GM23338 (cell line): ENCODE measurements at regions not wholly inside any gene's neighbourhood (a gene's known extent, or its start where the extent isn't known, plus 50 kb on each side); places are given as distances from the start of the nearest gene placed in this dataset.

Experiments used
- CREB1 ChIP-seq: fragments of 250-450 bp; sonication (Bioruptor Pico); IDR thresholded peaks from 2 replicates; pipeline ENCODE4 v1.5.0; 2020; ENCODE audit warnings: low read depth, mild to moderate bottlenecking, moderate library complexity
- EZH2 ChIP-seq: fragments of 200-600 bp; sonication (generic); IDR thresholded peaks from one replicate; pipeline ENCODE4 v1.8.0; 2017; ENCODE audit warnings: antibody characterized with exemption, mild to moderate bottlenecking, low read depth; ENCODE audit not compliant: unreplicated experiment
- JUNB ChIP-seq: IDR thresholded peaks from one replicate; pipeline ENCODE4 v1.6.1; 2016; ENCODE audit warnings: antibody characterized with exemption; ENCODE audit not compliant: unreplicated experiment
- TF ChIP-seq, protein P1 (sequence below): IDR thresholded peaks from one replicate; pipeline ENCODE4 v1.6.1; 2018; ENCODE audit warnings: antibody characterized with exemption; ENCODE audit not compliant: unreplicated experiment
- TF ChIP-seq, protein P2 (sequence below), 2 experiments: fragments of 200-600 bp in 1 of 2; sonication (generic) in 1 of 2; conservative IDR thresholded peaks; 2 replicates each; pipeline versions ENCODE4 v1.5.1 to v1.6.1; 2016 to 2017; ENCODE audit warnings: antibody characterized with exemption in 2 of 2, low read depth in 2 of 2, mild to moderate bottlenecking in 2 of 2, moderate library complexity in 1 of 2
- TF ChIP-seq, protein P3 (sequence below): fragments of 250-450 bp; sonication (Bioruptor Pico); IDR thresholded peaks from 2 replicates; pipeline ENCODE4 v1.5.0; 2020; ENCODE audit warnings: mild to moderate bottlenecking, moderate library complexity

DNA sequence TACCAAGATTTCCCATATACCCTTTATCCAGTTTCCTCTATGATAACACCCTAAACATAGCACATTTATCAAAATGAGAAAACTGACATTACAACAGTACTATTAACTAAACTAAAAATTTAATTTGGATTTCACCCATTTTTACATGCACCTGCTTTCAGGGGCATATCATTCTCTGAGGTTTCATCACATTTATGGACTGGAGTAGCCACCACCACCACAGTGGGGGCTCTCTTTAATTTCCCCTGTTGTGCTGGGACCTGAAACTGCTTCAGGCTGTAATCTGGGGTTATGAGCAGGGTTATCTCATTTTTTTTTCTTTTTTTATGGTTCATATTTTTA lies 637.9 kb upstream of the DPP6 start:
- TF ChIP-seq EZH2 (no peak), CREB1 (no peak), JUNB (no peak)
- TF ChIP-seq, protein P1, sequence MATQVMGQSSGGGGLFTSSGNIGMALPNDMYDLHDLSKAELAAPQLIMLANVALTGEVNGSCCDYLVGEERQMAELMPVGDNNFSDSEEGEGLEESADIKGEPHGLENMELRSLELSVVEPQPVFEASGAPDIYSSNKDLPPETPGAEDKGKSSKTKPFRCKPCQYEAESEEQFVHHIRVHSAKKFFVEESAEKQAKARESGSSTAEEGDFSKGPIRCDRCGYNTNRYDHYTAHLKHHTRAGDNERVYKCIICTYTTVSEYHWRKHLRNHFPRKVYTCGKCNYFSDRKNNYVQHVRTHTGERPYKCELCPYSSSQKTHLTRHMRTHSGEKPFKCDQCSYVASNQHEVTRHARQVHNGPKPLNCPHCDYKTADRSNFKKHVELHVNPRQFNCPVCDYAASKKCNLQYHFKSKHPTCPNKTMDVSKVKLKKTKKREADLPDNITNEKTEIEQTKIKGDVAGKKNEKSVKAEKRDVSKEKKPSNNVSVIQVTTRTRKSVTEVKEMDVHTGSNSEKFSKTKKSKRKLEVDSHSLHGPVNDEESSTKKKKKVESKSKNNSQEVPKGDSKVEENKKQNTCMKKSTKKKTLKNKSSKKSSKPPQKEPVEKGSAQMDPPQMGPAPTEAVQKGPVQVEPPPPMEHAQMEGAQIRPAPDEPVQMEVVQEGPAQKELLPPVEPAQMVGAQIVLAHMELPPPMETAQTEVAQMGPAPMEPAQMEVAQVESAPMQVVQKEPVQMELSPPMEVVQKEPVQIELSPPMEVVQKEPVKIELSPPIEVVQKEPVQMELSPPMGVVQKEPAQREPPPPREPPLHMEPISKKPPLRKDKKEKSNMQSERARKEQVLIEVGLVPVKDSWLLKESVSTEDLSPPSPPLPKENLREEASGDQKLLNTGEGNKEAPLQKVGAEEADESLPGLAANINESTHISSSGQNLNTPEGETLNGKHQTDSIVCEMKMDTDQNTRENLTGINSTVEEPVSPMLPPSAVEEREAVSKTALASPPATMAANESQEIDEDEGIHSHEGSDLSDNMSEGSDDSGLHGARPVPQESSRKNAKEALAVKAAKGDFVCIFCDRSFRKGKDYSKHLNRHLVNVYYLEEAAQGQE, result no peak
- TF ChIP-seq, protein P2, sequence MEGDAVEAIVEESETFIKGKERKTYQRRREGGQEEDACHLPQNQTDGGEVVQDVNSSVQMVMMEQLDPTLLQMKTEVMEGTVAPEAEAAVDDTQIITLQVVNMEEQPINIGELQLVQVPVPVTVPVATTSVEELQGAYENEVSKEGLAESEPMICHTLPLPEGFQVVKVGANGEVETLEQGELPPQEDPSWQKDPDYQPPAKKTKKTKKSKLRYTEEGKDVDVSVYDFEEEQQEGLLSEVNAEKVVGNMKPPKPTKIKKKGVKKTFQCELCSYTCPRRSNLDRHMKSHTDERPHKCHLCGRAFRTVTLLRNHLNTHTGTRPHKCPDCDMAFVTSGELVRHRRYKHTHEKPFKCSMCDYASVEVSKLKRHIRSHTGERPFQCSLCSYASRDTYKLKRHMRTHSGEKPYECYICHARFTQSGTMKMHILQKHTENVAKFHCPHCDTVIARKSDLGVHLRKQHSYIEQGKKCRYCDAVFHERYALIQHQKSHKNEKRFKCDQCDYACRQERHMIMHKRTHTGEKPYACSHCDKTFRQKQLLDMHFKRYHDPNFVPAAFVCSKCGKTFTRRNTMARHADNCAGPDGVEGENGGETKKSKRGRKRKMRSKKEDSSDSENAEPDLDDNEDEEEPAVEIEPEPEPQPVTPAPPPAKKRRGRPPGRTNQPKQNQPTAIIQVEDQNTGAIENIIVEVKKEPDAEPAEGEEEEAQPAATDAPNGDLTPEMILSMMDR (conservative IDR thresholded peaks at IDR 0.05; ENCODE audit: low read depth in 2 of 2), result no peak
- TF ChIP-seq, protein P3, sequence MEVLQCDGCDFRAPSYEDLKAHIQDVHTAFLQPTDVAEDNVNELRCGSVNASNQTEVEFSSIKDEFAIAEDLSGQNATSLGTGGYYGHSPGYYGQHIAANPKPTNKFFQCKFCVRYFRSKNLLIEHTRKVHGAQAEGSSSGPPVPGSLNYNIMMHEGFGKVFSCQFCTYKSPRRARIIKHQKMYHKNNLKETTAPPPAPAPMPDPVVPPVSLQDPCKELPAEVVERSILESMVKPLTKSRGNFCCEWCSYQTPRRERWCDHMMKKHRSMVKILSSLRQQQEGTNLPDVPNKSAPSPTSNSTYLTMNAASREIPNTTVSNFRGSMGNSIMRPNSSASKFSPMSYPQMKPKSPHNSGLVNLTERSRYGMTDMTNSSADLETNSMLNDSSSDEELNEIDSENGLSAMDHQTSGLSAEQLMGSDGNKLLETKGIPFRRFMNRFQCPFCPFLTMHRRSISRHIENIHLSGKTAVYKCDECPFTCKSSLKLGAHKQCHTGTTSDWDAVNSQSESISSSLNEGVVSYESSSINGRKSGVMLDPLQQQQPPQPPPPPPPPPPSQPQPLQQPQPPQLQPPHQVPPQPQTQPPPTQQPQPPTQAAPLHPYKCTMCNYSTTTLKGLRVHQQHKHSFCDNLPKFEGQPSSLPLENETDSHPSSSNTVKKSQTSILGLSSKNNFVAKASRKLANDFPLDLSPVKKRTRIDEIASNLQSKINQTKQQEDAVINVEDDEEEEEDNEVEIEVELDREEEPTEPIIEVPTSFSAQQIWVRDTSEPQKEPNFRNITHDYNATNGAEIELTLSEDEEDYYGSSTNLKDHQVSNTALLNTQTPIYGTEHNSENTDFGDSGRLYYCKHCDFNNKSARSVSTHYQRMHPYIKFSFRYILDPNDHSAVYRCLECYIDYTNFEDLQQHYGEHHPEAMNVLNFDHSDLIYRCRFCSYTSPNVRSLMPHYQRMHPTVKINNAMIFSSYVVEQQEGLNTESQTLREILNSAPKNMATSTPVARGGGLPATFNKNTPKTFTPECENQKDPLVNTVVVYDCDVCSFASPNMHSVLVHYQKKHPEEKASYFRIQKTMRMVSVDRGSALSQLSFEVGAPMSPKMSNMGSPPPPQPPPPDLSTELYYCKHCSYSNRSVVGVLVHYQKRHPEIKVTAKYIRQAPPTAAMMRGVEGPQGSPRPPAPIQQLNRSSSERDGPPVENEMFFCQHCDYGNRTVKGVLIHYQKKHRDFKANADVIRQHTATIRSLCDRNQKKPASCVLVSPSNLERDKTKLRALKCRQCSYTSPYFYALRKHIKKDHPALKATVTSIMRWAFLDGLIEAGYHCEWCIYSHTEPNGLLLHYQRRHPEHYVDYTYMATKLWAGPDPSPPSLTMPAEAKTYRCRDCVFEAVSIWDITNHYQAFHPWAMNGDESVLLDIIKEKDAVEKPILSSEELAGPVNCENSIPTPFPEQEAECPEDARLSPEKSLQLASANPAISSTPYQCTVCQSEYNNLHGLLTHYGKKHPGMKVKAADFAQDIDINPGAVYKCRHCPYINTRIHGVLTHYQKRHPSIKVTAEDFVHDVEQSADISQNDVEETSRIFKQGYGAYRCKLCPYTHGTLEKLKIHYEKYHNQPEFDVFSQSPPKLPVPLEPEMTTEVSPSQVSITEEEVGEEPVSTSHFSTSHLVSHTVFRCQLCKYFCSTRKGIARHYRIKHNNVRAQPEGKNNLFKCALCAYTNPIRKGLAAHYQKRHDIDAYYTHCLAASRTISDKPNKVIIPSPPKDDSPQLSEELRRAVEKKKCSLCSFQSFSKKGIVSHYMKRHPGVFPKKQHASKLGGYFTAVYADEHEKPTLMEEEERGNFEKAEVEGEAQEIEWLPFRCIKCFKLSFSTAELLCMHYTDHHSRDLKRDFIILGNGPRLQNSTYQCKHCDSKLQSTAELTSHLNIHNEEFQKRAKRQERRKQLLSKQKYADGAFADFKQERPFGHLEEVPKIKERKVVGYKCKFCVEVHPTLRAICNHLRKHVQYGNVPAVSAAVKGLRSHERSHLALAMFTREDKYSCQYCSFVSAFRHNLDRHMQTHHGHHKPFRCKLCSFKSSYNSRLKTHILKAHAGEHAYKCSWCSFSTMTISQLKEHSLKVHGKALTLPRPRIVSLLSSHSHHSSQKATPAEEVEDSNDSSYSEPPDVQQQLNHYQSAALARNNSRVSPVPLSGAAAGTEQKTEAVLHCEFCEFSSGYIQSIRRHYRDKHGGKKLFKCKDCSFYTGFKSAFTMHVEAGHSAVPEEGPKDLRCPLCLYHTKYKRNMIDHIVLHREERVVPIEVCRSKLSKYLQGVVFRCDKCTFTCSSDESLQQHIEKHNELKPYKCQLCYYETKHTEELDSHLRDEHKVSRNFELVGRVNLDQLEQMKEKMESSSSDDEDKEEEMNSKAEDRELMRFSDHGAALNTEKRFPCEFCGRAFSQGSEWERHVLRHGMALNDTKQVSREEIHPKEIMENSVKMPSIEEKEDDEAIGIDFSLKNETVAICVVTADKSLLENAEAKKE (CRISPR knock-in tag), result no peak
